ENCODE measurements at regions not wholly inside any gene's neighbourhood (a gene's known extent, or its start where the extent isn't known, plus 50 kb on each side); places are given as distances from the start of the nearest gene placed in this dataset.

DNA sequence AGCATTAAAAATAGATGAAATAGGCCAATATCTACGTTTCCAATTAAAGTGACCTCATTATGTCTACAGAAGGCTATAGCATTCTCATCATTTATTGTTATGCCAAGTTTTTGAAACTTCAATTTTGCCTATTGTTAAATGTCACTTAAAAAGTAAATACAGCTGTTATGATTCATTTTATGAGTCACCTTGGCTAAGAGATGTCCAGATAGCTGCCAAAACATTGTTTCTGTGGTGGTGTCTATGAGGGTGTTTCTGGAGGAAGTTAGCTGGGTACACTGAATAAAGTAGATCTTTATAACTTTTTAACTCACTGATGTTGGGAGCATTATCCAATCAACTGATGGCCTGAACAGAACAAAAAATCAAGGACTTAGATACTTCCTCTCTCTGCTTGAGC lies 1209.7 kb upstream of the PCDH9 start:
- Histone ChIP-seq H3K4me1 (ENCODE audit: control insufficient read depth, extremely low read depth, insufficient read depth, low read length) (no peaks in the 10 kb centered on the region), H3K4me2 (ENCODE audit: extremely low read depth, insufficient read depth, low read length) (no peak overlapping the region), H3K27ac (ENCODE audit: insufficient read depth, low read length) (no peak overlapping the region), H3K27me3 (ENCODE audit: control insufficient read depth, insufficient read depth, low read length) (no peaks in the 10 kb centered on the region), H3K79me2 (ENCODE audit: control insufficient read depth, insufficient read depth, low read length) (no peaks in the 10 kb centered on the region), H4K20me1 (ENCODE audit: control insufficient read depth, extremely low read depth, insufficient read depth, low read length) (no peaks in the 10 kb centered on the region), H3K36me3 (ENCODE audit: control insufficient read depth, insufficient read depth, low read length) (no peaks in the 10 kb centered on the region), H3K4me3 (replicated peaks in 1 of 4; ENCODE audit: control extremely low read depth in 1 of 4, insufficient read depth in 1 of 4, low read depth in 3 of 4, low read length in 4 of 4) (no peak overlapping the region), H3K9ac (ENCODE audit: insufficient read depth, low read length) (no peak overlapping the region), H3K9me3 (ENCODE audit: control insufficient read depth, insufficient read depth, low read depth, low read length) (no peaks in the 10 kb centered on the region), H2AFZ (ENCODE audit: low read length) (no peak overlapping the region)
- peak; percentile 57 to 81 for DNase-seq (ENCODE audit: low read depth in 2 of 2)
- TF ChIP-seq EZH2 (IDR thresholded peaks at IDR 0.05; ENCODE audit: low read length, missing control alignments) = no peak
- TF ChIP-seq, protein P1, sequence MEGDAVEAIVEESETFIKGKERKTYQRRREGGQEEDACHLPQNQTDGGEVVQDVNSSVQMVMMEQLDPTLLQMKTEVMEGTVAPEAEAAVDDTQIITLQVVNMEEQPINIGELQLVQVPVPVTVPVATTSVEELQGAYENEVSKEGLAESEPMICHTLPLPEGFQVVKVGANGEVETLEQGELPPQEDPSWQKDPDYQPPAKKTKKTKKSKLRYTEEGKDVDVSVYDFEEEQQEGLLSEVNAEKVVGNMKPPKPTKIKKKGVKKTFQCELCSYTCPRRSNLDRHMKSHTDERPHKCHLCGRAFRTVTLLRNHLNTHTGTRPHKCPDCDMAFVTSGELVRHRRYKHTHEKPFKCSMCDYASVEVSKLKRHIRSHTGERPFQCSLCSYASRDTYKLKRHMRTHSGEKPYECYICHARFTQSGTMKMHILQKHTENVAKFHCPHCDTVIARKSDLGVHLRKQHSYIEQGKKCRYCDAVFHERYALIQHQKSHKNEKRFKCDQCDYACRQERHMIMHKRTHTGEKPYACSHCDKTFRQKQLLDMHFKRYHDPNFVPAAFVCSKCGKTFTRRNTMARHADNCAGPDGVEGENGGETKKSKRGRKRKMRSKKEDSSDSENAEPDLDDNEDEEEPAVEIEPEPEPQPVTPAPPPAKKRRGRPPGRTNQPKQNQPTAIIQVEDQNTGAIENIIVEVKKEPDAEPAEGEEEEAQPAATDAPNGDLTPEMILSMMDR (conservative IDR thresholded peaks at IDR 0.05 in 1 of 2, IDR thresholded peaks at IDR 0.05 in 1 of 2; ENCODE audit: low read depth in 1 of 2, low read length in 2 of 2) = no peak

DNA sequence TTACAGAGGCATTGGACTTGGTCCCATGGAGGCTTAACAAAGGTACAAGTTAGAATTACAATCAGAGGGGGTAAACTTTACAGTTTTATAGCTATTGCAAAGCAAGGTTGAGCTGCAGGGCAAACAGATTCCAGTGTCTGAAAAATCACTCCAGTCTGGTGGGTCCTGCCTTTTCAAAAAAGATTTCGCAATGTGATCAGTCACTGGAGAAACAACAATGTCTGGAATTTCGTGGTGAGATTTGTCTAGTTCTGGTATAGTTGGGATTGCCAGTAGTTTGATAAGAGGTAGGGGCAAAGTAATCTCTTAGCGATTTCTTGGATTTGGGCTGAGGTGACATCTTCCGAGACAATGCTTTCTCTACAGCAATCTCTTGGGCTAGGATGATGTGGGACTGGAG lies 1198.2 kb upstream of the PCDH9 start:
- H4K20me1 ChIP-seq (ENCODE audit: control insufficient read depth, extremely low read depth, insufficient read depth, low read length) = no peaks in the 10 kb centered on the region
- no peak overlapping the region for H3K27ac ChIP-seq (ENCODE audit: insufficient read depth, low read length)
- H3K36me3 ChIP-seq (ENCODE audit: control insufficient read depth, insufficient read depth, low read length) = no peaks in the 10 kb centered on the region
- no peaks in the 10 kb centered on the region for H3K27me3 ChIP-seq (ENCODE audit: control insufficient read depth, insufficient read depth, low read length)
- no peaks in the 10 kb centered on the region for H3K79me2 ChIP-seq (ENCODE audit: control insufficient read depth, insufficient read depth, low read length)
- H3K4me2 ChIP-seq (ENCODE audit: extremely low read depth, insufficient read depth, low read length) = no peak overlapping the region
- no peaks in the 10 kb centered on the region for H3K9me3 ChIP-seq (ENCODE audit: control insufficient read depth, insufficient read depth, low read depth, low read length)
- H3K4me3 ChIP-seq (replicated peaks in 1 of 4; ENCODE audit: control extremely low read depth in 1 of 4, insufficient read depth in 1 of 4, low read depth in 3 of 4, low read length in 4 of 4) = no peak overlapping the region
- DNase-seq (ENCODE audit: low read depth in 2 of 2) = peak in 1 of 2 donors; percentile 56
- no peak overlapping the region for H2AFZ ChIP-seq (ENCODE audit: low read length)
- H3K9ac ChIP-seq (ENCODE audit: insufficient read depth, low read length) = no peak overlapping the region
- H3K4me1 ChIP-seq (ENCODE audit: control insufficient read depth, extremely low read depth, insufficient read depth, low read length) = no peaks in the 10 kb centered on the region
- TF ChIP-seq, protein P1 (conservative IDR thresholded peaks at IDR 0.05 in 1 of 2, IDR thresholded peaks at IDR 0.05 in 1 of 2; ENCODE audit: low read depth in 1 of 2, low read length in 2 of 2) = no peak
- no peak for TF ChIP-seq EZH2 (IDR thresholded peaks at IDR 0.05; ENCODE audit: low read length, missing control alignments)

DNA sequence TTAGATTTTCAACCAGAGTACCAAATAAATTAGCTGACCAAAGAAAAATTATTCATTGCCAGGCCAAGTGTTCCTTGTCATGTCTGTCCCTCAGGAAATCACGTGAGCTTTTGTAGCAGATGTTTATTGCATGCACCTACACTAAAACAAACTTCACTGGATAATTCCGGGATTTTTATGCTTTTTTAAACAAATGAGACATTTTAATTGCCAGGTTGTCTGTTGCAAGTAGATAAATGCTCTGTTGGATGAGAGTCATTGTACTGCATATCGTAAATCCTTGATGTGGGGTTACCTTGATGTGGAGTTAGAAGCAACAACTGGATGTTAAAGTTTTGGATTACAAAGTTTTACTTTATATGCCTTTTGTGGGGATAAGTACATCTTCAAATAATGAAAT lies 1187.7 kb upstream of the PCDH9 start:
- H2AFZ ChIP-seq (ENCODE audit: low read length) = no peak overlapping the region
- no peak overlapping the region for H3K27ac ChIP-seq (ENCODE audit: insufficient read depth, low read length)
- no peak overlapping the region for H3K9ac ChIP-seq (ENCODE audit: insufficient read depth, low read length)
- no peak for DNase-seq (ENCODE audit: low read depth in 2 of 2)
- H3K36me3 ChIP-seq (ENCODE audit: control insufficient read depth, insufficient read depth, low read length) = no peaks in the 10 kb centered on the region
- no peaks in the 10 kb centered on the region for H3K9me3 ChIP-seq (ENCODE audit: control insufficient read depth, insufficient read depth, low read depth, low read length)
- H3K27me3 ChIP-seq (ENCODE audit: control insufficient read depth, insufficient read depth, low read length) = no peaks in the 10 kb centered on the region
- H4K20me1 ChIP-seq (ENCODE audit: control insufficient read depth, extremely low read depth, insufficient read depth, low read length) = no peaks in the 10 kb centered on the region
- H3K79me2 ChIP-seq (ENCODE audit: control insufficient read depth, insufficient read depth, low read length) = no peaks in the 10 kb centered on the region
- no peak overlapping the region for H3K4me3 ChIP-seq (replicated peaks in 1 of 4; ENCODE audit: control extremely low read depth in 1 of 4, insufficient read depth in 1 of 4, low read depth in 3 of 4, low read length in 4 of 4)
- no peak for TF ChIP-seq EZH2 (IDR thresholded peaks at IDR 0.05; ENCODE audit: low read length, missing control alignments)
- TF ChIP-seq, protein P1 (conservative IDR thresholded peaks at IDR 0.05 in 1 of 2, IDR thresholded peaks at IDR 0.05 in 1 of 2; ENCODE audit: low read depth in 1 of 2, low read length in 2 of 2) = no peak
- H3K4me2 ChIP-seq (ENCODE audit: extremely low read depth, insufficient read depth, low read length) = no peak overlapping the region
- no peaks in the 10 kb centered on the region for H3K4me1 ChIP-seq (ENCODE audit: control insufficient read depth, extremely low read depth, insufficient read depth, low read length)

Measured in fibroblast of lung (primary cell).